ENCODE measurements at regions not wholly inside any gene's neighbourhood (a gene's known extent, or its start where the extent isn't known, plus 50 kb on each side); places are given as distances from the start of the nearest gene placed in this dataset.

- Histone ChIP-seq H3K79me2 (ENCODE audit: control insufficient read depth, insufficient read depth, low read length) (no peaks in the 10 kb centered on the region), H3K4me3 (replicated peaks in 1 of 3; ENCODE audit: insufficient read depth in 1 of 3, low read depth in 1 of 3, low read length in 3 of 3) (no peak overlapping the region), H3K36me3 (ENCODE audit: control insufficient read depth in 2 of 2, extremely low read depth in 1 of 2, insufficient read depth in 2 of 2, low read length in 2 of 2) (no peaks in the 10 kb centered on the region), H2AFZ (ENCODE audit: low read depth, low read length) (no peak overlapping the region), H3K4me2 (ENCODE audit: insufficient read depth, low read length) (no peak overlapping the region), H3K9me3 (replicated peaks; ENCODE audit: control insufficient read depth, insufficient read depth, low read length) (no peaks in the 10 kb centered on the region), H3K27ac (ENCODE audit: insufficient read depth, low read depth, low read length) (no peak overlapping the region), H4K20me1 (replicated peaks; ENCODE audit: control insufficient read depth, extremely low read depth, insufficient read depth, low read length) (no peaks in the 10 kb centered on the region), H3K9ac (replicated peaks; ENCODE audit: extremely low read depth, insufficient read depth, low read length) (no peak overlapping the region), H3K4me1 (ENCODE audit: control insufficient read depth, extremely low read depth, insufficient read depth, low read length) (no peaks in the 10 kb centered on the region), H3K9me1 (replicated peaks; ENCODE audit: control insufficient read depth, extremely low read depth, insufficient read depth, low read length) (no peaks in the 10 kb centered on the region), H3K27me3 (ENCODE audit: control insufficient read depth in 2 of 2, insufficient read depth in 2 of 2, low read length in 2 of 2) (peaks cover 15 to 16% of the 10 kb centered on the region in 2 experiments)
- intact Hi-C loops (cut with micrococcal nuclease), result no loop called here
- CTCF ChIA-PET, result no interaction called here
- TF ChIP-seq, protein P1, sequence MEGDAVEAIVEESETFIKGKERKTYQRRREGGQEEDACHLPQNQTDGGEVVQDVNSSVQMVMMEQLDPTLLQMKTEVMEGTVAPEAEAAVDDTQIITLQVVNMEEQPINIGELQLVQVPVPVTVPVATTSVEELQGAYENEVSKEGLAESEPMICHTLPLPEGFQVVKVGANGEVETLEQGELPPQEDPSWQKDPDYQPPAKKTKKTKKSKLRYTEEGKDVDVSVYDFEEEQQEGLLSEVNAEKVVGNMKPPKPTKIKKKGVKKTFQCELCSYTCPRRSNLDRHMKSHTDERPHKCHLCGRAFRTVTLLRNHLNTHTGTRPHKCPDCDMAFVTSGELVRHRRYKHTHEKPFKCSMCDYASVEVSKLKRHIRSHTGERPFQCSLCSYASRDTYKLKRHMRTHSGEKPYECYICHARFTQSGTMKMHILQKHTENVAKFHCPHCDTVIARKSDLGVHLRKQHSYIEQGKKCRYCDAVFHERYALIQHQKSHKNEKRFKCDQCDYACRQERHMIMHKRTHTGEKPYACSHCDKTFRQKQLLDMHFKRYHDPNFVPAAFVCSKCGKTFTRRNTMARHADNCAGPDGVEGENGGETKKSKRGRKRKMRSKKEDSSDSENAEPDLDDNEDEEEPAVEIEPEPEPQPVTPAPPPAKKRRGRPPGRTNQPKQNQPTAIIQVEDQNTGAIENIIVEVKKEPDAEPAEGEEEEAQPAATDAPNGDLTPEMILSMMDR (IDR thresholded peaks at IDR 0.05; ENCODE audit: extremely low read depth in 1 of 2, insufficient read depth in 1 of 2, low read depth in 1 of 2, low read length in 2 of 2), result no peak
- TF ChIP-seq POLR2A (IDR thresholded peaks at IDR 0.05; ENCODE audit: low read depth, low read length), result no peak
- no peak for TF ChIP-seq EZH2 (IDR thresholded peaks at IDR 0.05; ENCODE audit: borderline replicate concordance, low read depth, low read length, severe bottlenecking)
- DNase-seq (ENCODE audit: low read depth, low spot score), result no peak
- no TSS peak for BruUV-seq (replicated peaks)
- no peak for FAIRE-seq
- POLR2A ChIA-PET, result no interaction called here
- dilution Hi-C loops (cut with MboI; ENCODE audit: extremely low pct_ligation_motif_present, low sequenced_read_pairs), result no loop called here
Measured at GRCh38 chr5:38639377-38640358, 83.2 kb upstream of the LIFR start.

- no peaks in the 10 kb centered on the region for H3K9me1 ChIP-seq (replicated peaks; ENCODE audit: control insufficient read depth, extremely low read depth, insufficient read depth, low read length)
- ChIA-PET POLR2A (no interaction called here), CTCF (no interaction called here)
- TF ChIP-seq, protein P2, sequence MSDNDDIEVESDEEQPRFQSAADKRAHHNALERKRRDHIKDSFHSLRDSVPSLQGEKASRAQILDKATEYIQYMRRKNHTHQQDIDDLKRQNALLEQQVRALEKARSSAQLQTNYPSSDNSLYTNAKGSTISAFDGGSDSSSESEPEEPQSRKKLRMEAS (IDR thresholded peaks at IDR 0.05; ENCODE audit: insufficient read depth, insufficient read length), result no peak
- no peak for TF ChIP-seq GATA2 (IDR thresholded peaks at IDR 0.05; ENCODE audit: insufficient read depth, insufficient read length, low read depth, low read length)
- no peak for TF ChIP-seq JUN (IDR thresholded peaks at IDR 0.05; ENCODE audit: borderline replicate concordance, insufficient read depth, insufficient read length, low read depth)
- TF ChIP-seq EZH2 (IDR thresholded peaks at IDR 0.05; ENCODE audit: borderline replicate concordance, low read depth, low read length, severe bottlenecking), result no peak
- no peak for TF ChIP-seq POLR2AphosphoS5 (IDR thresholded peaks at IDR 0.05; ENCODE audit: insufficient read depth, low read depth, low read length)
- TF ChIP-seq MYC (IDR thresholded peaks at IDR 0.05; ENCODE audit: low read depth, low read length), result no peak
- H3K4me3 ChIP-seq (replicated peaks in 1 of 3; ENCODE audit: insufficient read depth in 1 of 3, low read depth in 1 of 3, low read length in 3 of 3), result no peak overlapping the region
- intact Hi-C loops (cut with micrococcal nuclease) (no loop called here), dilution Hi-C loops (cut with MboI; ENCODE audit: extremely low pct_ligation_motif_present, low sequenced_read_pairs) (no loop called here)
- H3K79me2 ChIP-seq (ENCODE audit: control insufficient read depth, insufficient read depth, low read length), result no peaks in the 10 kb centered on the region
- no peaks in the 10 kb centered on the region for H4K20me1 ChIP-seq (replicated peaks; ENCODE audit: control insufficient read depth, extremely low read depth, insufficient read depth, low read length)
- no peaks in the 10 kb centered on the region for H3K4me1 ChIP-seq (ENCODE audit: control insufficient read depth, extremely low read depth, insufficient read depth, low read length)
- BruUV-seq (replicated peaks), result no TSS peak
- peaks cover 15 to 18% of the 10 kb centered on the region in 2 experiments for H3K27me3 ChIP-seq (ENCODE audit: control insufficient read depth in 2 of 2, insufficient read depth in 2 of 2, low read length in 2 of 2)
- no peak for DNase-seq (ENCODE audit: low read depth, low spot score)
- no peak overlapping the region for H3K9ac ChIP-seq (replicated peaks; ENCODE audit: extremely low read depth, insufficient read depth, low read length)
- H3K27ac ChIP-seq (ENCODE audit: insufficient read depth, low read depth, low read length), result no peak overlapping the region
- no peaks in the 10 kb centered on the region for H3K9me3 ChIP-seq (replicated peaks; ENCODE audit: control insufficient read depth, insufficient read depth, low read length)
- H3K36me3 ChIP-seq (ENCODE audit: control insufficient read depth in 2 of 2, extremely low read depth in 1 of 2, insufficient read depth in 2 of 2, low read length in 2 of 2), result no peaks in the 10 kb centered on the region
- no peak overlapping the region for H3K4me2 ChIP-seq (ENCODE audit: insufficient read depth, low read length)
- no peak for FAIRE-seq
- no peak overlapping the region for H2AFZ ChIP-seq (ENCODE audit: low read depth, low read length)
Measured at GRCh38 chr5:38641003-38641402, 84.6 kb upstream of the LIFR start.
